HEK293 (cell line): ENCODE measurements at regions not wholly inside any gene's neighbourhood (a gene's known extent, or its start where the extent isn't known, plus 50 kb on each side); places are given as distances from the start of the nearest gene placed in this dataset.

Experiments
- CTCF ChIA-PET: fragments of 350-600 bp; formaldehyde crosslinking; extraction: SDS; loops from one replicate; lab custom pipeline; 2021; ENCODE audit warnings: antibody characterized with exemption; lab: Yijun Ruan, JAX
- POLR2A ChIA-PET: fragments of 300-600 bp; formaldehyde crosslinking; extraction: SDS; loops from one replicate; lab custom pipeline; 2020; ENCODE audit warnings: antibody characterized with exemption, inconsistent platforms; lab: Yijun Ruan, JAX
- H3K27ac ChIP-seq: fragments of 200-500 bp; sonication (Bioruptor generic); 2 replicates; pipeline ENCODE4 v1.5.1; 2014; ENCODE audit warnings: low read depth, low read length, control low read depth, inconsistent platforms; ENCODE audit errors: extremely low read depth
- H3K36me3 ChIP-seq, 2 experiments: fragments of 200-500 bp in 1 of 2; sonication (Bioruptor generic) in 1 of 2; 1 replicate in 1 of 2; 2 replicates in 1 of 2; pipeline ENCODE4 v1.5.1; 2014 to 2017; ENCODE audit warnings: inconsistent platforms in 2 of 2, low read length in 2 of 2; ENCODE audit not compliant: control insufficient read depth in 2 of 2, insufficient read depth in 1 of 2
- H3K4me1 ChIP-seq: fragments of 200-500 bp; sonication (Bioruptor generic); 2 replicates; pipeline ENCODE4 v1.5.1; 2014; ENCODE audit warnings: mild to moderate bottlenecking, low read length, inconsistent platforms; ENCODE audit not compliant: control insufficient read depth, insufficient read depth
- H3K4me3 ChIP-seq: 2 replicates; pipeline ENCODE4 v1.5.1; 2011; ENCODE audit warnings: low read depth, mild to moderate bottlenecking, control low read depth, low read length, moderate library complexity
- H3K9me3 ChIP-seq: fragments of 200-500 bp; sonication (Bioruptor generic); 2 replicates; pipeline ENCODE4 v1.5.1; 2014; ENCODE audit warnings: low read depth, low read length, inconsistent platforms; ENCODE audit not compliant: control insufficient read depth, insufficient read depth
- FEZF1 ChIP-seq: fragments of 450-650 bp; formaldehyde crosslinking; IDR thresholded peaks from 2 replicates; pipeline ENCODE4 v1.5.1; 2016; ENCODE audit warnings: missing biosample characterization, missing genetic modification characterization
- GLI4 ChIP-seq: fragments of 450-650 bp; formaldehyde crosslinking; IDR thresholded peaks from 2 replicates; pipeline ENCODE4 v1.5.1; 2016; ENCODE audit warnings: missing biosample characterization, missing genetic modification characterization
- MEIS1 ChIP-seq: sonication (generic); formaldehyde crosslinking; IDR thresholded peaks from 2 replicates; pipeline ENCODE4 v1.8.1; 2022; ENCODE audit warnings: missing genetic modification reagents, mild to moderate bottlenecking, borderline replicate concordance
- ZNF416 ChIP-seq: fragments of 450-650 bp; formaldehyde crosslinking; IDR thresholded peaks from 2 replicates; pipeline ENCODE4 v1.5.1; 2016; ENCODE audit warnings: missing biosample characterization, missing genetic modification characterization
- ZNF530 ChIP-seq: fragments of 450-650 bp; formaldehyde crosslinking; IDR thresholded peaks from 2 replicates; pipeline ENCODE4 v1.5.1; 2016; ENCODE audit warnings: low read depth, missing biosample characterization, missing genetic modification characterization
- ZNF747 ChIP-seq: fragments of 450-650 bp; formaldehyde crosslinking; IDR thresholded peaks from 2 replicates; pipeline ENCODE4 v1.5.1; 2016; ENCODE audit warnings: missing biosample characterization, missing genetic modification characterization
- ZSCAN23 ChIP-seq: fragments of 450-650 bp; formaldehyde crosslinking; IDR thresholded peaks from 2 replicates; pipeline ENCODE4 v1.5.1; 2016; ENCODE audit warnings: missing biosample characterization, missing genetic modification characterization
- TF ChIP-seq, protein P1 (sequence below): fragments of 450-650 bp; formaldehyde crosslinking; IDR thresholded peaks from 2 replicates; pipeline ENCODE4 v1.5.1; 2016; ENCODE audit warnings: missing biosample characterization, missing genetic modification characterization
- TF ChIP-seq, protein P2 (sequence below): fragments of 450-650 bp; IDR thresholded peaks from 2 replicates; pipeline ENCODE4 v1.5.1; 2018; ENCODE audit warnings: missing biosample characterization, missing genetic modification characterization
- TF ChIP-seq, protein P3 (sequence below): fragments of 450-650 bp; formaldehyde crosslinking; IDR thresholded peaks from 2 replicates; pipeline ENCODE4 v1.5.1; 2017; ENCODE audit warnings: missing biosample characterization, missing genetic modification characterization
- TF ChIP-seq, protein P4 (sequence below): fragments of 450-650 bp; formaldehyde crosslinking; IDR thresholded peaks from 2 replicates; pipeline ENCODE4 v1.5.1; 2016; ENCODE audit warnings: missing biosample characterization, missing genetic modification characterization, borderline replicate concordance
- TF ChIP-seq, protein P5 (sequence below): fragments of 450-650 bp; formaldehyde crosslinking; IDR thresholded peaks from 2 replicates; pipeline ENCODE4 v1.5.1; 2016; ENCODE audit warnings: missing biosample characterization, missing genetic modification characterization

DNA sequence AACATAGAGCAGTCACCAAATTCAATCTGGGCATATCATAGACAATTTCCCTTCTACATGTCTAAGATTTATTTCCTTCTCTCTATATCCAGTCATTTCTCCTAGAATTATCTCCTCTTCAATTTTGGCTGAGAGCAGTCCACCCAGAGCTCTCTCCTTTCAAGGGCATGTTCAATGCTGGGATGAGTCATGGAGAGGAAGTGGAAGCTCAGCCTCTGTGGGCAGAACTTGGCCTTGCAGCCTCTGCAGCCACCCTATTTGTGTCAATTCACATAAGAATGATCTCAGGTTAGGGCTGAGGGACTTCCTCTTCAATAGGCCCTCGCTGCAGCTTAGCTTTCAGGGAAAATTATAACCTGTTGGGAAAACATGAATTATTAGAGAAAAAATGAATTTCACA is 560.8 kb downstream of the POM121L12 start:
- Histone ChIP-seq H3K27ac (no peak overlapping the region), H3K36me3 (no peaks in the 10 kb centered on the region)
- CTCF ChIA-PET: no interaction called here
- TF ChIP-seq ZNF747 (tag by site-specific recombination) (no peak), ZNF530 (no peak), ZNF416 (tag by site-specific recombination) (no peak), FEZF1 (tag by site-specific recombination) (no peak), MEIS1 (no peak)
- TF ChIP-seq, protein P1, sequence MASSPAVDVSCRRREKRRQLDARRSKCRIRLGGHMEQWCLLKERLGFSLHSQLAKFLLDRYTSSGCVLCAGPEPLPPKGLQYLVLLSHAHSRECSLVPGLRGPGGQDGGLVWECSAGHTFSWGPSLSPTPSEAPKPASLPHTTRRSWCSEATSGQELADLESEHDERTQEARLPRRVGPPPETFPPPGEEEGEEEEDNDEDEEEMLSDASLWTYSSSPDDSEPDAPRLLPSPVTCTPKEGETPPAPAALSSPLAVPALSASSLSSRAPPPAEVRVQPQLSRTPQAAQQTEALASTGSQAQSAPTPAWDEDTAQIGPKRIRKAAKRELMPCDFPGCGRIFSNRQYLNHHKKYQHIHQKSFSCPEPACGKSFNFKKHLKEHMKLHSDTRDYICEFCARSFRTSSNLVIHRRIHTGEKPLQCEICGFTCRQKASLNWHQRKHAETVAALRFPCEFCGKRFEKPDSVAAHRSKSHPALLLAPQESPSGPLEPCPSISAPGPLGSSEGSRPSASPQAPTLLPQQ (tag by site-specific recombination): no peak
- TF ChIP-seq, protein P2, sequence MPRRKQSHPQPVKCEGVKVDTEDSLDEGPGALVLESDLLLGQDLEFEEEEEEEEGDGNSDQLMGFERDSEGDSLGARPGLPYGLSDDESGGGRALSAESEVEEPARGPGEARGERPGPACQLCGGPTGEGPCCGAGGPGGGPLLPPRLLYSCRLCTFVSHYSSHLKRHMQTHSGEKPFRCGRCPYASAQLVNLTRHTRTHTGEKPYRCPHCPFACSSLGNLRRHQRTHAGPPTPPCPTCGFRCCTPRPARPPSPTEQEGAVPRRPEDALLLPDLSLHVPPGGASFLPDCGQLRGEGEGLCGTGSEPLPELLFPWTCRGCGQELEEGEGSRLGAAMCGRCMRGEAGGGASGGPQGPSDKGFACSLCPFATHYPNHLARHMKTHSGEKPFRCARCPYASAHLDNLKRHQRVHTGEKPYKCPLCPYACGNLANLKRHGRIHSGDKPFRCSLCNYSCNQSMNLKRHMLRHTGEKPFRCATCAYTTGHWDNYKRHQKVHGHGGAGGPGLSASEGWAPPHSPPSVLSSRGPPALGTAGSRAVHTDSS (tag by site-specific recombination): no peak
- TF ChIP-seq, protein P3, sequence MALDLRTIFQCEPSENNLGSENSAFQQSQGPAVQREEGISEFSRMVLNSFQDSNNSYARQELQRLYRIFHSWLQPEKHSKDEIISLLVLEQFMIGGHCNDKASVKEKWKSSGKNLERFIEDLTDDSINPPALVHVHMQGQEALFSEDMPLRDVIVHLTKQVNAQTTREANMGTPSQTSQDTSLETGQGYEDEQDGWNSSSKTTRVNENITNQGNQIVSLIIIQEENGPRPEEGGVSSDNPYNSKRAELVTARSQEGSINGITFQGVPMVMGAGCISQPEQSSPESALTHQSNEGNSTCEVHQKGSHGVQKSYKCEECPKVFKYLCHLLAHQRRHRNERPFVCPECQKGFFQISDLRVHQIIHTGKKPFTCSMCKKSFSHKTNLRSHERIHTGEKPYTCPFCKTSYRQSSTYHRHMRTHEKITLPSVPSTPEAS (tag by site-specific recombination): no peak
- TF ChIP-seq, protein P4, sequence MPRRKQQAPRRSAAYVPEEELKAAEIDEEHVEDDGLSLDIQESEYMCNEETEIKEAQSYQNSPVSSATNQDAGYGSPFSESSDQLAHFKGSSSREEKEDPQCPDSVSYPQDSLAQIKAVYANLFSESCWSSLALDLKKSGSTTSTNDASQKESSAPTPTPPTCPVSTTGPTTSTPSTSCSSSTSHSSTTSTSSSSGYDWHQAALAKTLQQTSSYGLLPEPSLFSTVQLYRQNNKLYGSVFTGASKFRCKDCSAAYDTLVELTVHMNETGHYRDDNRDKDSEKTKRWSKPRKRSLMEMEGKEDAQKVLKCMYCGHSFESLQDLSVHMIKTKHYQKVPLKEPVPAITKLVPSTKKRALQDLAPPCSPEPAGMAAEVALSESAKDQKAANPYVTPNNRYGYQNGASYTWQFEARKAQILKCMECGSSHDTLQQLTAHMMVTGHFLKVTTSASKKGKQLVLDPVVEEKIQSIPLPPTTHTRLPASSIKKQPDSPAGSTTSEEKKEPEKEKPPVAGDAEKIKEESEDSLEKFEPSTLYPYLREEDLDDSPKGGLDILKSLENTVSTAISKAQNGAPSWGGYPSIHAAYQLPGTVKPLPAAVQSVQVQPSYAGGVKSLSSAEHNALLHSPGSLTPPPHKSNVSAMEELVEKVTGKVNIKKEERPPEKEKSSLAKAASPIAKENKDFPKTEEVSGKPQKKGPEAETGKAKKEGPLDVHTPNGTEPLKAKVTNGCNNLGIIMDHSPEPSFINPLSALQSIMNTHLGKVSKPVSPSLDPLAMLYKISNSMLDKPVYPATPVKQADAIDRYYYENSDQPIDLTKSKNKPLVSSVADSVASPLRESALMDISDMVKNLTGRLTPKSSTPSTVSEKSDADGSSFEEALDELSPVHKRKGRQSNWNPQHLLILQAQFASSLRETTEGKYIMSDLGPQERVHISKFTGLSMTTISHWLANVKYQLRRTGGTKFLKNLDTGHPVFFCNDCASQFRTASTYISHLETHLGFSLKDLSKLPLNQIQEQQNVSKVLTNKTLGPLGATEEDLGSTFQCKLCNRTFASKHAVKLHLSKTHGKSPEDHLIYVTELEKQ (tag by site-specific recombination): no peak
- TF ChIP-seq, all 188 proteins: peak for 0
- Histone ChIP-seq H3K4me1 (no peaks in the 10 kb centered on the region), H3K9me3 (no peaks in the 10 kb centered on the region), H3K4me3 (no peak overlapping the region)
- POLR2A ChIA-PET: no interaction called here

DNA sequence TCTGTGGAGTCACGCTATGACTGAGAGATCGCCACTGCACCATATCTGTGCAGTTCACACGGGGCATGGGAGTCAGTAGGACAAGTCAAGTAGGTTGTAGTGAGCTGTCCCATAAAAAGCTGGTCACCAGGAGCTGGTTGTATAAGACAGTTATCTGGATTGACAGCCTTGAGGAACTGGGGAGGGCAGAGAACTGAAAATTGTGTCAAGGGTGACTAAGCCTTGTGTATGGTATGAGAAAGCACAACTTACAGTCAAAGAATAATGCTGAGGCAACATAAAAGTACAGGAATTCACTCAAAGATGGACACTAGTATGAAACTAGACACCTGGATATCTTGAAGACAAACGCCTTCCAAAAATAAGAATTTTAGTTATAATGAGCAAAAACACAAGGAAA is 564.9 kb downstream of the POM121L12 start:
- Histone ChIP-seq H3K4me1 (no peaks in the 10 kb centered on the region), H3K9me3 (no peaks in the 10 kb centered on the region), H3K27ac (no peak overlapping the region), H3K4me3 (no peak overlapping the region), H3K36me3 (no peaks in the 10 kb centered on the region)
- ChIA-PET POLR2A (no interaction called here), CTCF (no interaction called here)
- no peak for TF ChIP-seq GLI4
- TF ChIP-seq ZSCAN23 (tag by site-specific recombination): no peak
- TF ChIP-seq, protein P5, sequence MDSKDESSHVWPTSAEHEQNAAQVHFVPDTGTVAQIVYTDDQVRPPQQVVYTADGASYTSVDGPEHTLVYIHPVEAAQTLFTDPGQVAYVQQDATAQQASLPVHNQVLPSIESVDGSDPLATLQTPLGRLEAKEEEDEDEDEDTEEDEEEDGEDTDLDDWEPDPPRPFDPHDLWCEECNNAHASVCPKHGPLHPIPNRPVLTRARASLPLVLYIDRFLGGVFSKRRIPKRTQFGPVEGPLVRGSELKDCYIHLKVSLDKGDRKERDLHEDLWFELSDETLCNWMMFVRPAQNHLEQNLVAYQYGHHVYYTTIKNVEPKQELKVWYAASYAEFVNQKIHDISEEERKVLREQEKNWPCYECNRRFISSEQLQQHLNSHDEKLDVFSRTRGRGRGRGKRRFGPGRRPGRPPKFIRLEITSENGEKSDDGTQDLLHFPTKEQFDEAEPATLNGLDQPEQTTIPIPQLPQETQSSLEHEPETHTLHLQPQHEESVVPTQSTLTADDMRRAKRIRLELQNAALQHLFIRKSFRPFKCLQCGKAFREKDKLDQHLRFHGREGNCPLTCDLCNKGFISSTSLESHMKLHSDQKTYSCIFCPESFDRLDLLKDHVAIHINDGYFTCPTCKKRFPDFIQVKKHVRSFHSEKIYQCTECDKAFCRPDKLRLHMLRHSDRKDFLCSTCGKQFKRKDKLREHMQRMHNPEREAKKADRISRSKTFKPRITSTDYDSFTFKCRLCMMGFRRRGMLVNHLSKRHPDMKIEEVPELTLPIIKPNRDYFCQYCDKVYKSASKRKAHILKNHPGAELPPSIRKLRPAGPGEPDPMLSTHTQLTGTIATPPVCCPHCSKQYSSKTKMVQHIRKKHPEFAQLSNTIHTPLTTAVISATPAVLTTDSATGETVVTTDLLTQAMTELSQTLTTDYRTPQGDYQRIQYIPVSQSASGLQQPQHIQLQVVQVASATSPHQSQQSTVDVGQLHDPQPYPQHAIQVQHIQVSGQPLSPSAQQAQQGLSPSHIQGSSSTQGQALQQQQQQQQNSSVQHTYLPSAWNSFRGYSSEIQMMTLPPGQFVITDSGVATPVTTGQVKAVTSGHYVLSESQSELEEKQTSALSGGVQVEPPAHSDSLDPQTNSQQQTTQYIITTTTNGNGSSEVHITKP (tag by site-specific recombination): no peak
- TF ChIP-seq, protein P4 (tag by site-specific recombination): no peak
